Thyroid gland (tissue), 4 donors: ENCODE measurements at regions not wholly inside any gene's neighbourhood (a gene's known extent, or its start where the extent isn't known, plus 50 kb on each side); places are given as distances from the start of the nearest gene placed in this dataset.

ENCODE experiments used
- DNase-seq, 2 donors: peaks; one replicate each; pipeline ENCODE4 v3.0.0-alpha.2; 2019
- H3K27ac ChIP-seq, 3 donors: fragments of 200-600 bp; sonication (generic); 1 replicate in 2 of 3; 2 replicates in 1 of 3; pipeline ENCODE4 v1.5.1; 2016 to 2019; ENCODE audit warnings: mild to moderate bottlenecking in 1 of 3, moderate library complexity in 1 of 3
- H3K27me3 ChIP-seq: fragments of 200-600 bp; sonication (generic); one replicate; pipeline ENCODE4 v1.5.1; 2019
- H3K36me3 ChIP-seq, 2 donors: fragments of 200-600 bp; sonication (generic); one replicate each; pipeline ENCODE4 v1.5.1; 2016 to 2019
- H3K4me1 ChIP-seq, 2 donors: fragments of 200-600 bp; sonication (generic); one replicate each; pipeline ENCODE4 v1.5.1; 2017 to 2019
- H3K4me3 ChIP-seq, 3 donors: fragments of 200-600 bp; sonication (generic); replicated peaks in 1 of 3; 1 replicate in 2 of 3; 2 replicates in 1 of 3; pipeline ENCODE4 v1.5.1; 2016; ENCODE audit warnings: mild to moderate bottlenecking in 1 of 3
- H3K9me3 ChIP-seq: fragments of 200-600 bp; sonication (generic); one replicate; pipeline ENCODE4 v1.5.1; 2017
- CTCF ChIP-seq, 6 experiments: fragments of 200-600 bp in 3 of 6; fragments of 450-650 bp in 3 of 6; sonication (generic) in 3 of 6; IDR thresholded peaks; one replicate each; pipeline ENCODE4 v1.5.1; 2016 to 2019; ENCODE audit warnings: antibody characterized with exemption in 6 of 6, mild to moderate bottlenecking in 2 of 6, inconsistent platforms in 1 of 6, moderate library complexity in 1 of 6
- POLR2A ChIP-seq, 2 donors: fragments of 450-650 bp; IDR thresholded peaks; one replicate each; pipeline ENCODE4 v1.6.1; 2017; ENCODE audit warnings: antibody characterized with exemption in 2 of 2, mild to moderate bottlenecking in 2 of 2, moderate library complexity in 1 of 2
- WGBS, 2 donors: methylation state at CpG; one replicate each; pipeline ENCODE4 v1.1.5; 2017; 5-methylcytosine and 5-hydroxymethylcytosine counted together
- intact Hi-C: fragments of 100-400 bp; cut with DNase I; formaldehyde crosslinking; loops from one replicate; pipeline ENCODE4 v1.15.1; 2023

GRCh38 chr14:65153101-65153500 lies 50.8 kb upstream of the MAX start:
- 57 to 65% methylated on average over 11 of the region's 11 CpGs for WGBS, 2 donors
- intact Hi-C loops = no loop called here

GRCh38 chr14:65156568-65157366 lies 54.5 kb upstream of the MAX start:
- Histone ChIP-seq H3K4me1 (peaks cover 0 to 10% of the 10 kb centered on the region in 2 donors), H3K27me3 (no peaks in the 10 kb centered on the region), H3K9me3 (no peaks in the 10 kb centered on the region), H3K4me3 (no peak overlapping the region), H3K36me3 (no peaks in the 10 kb centered on the region), H3K27ac (peak overlapping the region; percentile 16 to 78 (median 75))
- intact Hi-C loops = no loop called here
- WGBS, 2 donors = 49 to 54% methylated on average over 14 to 15 of the region's 15 CpGs
- TF ChIP-seq CTCF (IDR thresholded peaks at IDR 0.05) (no peak), POLR2A (IDR thresholded peaks at IDR 0.05) (no peak)
- DNase-seq = peak; percentile 39 to 41

More at GRCh38 chr14:65153101-65153500, 50.8 kb upstream of the MAX start:
- no peaks in the 10 kb centered on the region for H3K27me3 ChIP-seq
- H3K9me3 ChIP-seq = no peaks in the 10 kb centered on the region
- H3K27ac ChIP-seq = no peak overlapping the region
- H3K36me3 ChIP-seq = no peaks in the 10 kb centered on the region
- no peak for TF ChIP-seq CTCF (IDR thresholded peaks at IDR 0.05)
- TF ChIP-seq POLR2A (IDR thresholded peaks at IDR 0.05) = no peak
- peak in 1 of 2 donors; percentile 36 for DNase-seq
- peaks cover 0 to 10% of the 10 kb centered on the region in 2 donors for H3K4me1 ChIP-seq
- H3K4me3 ChIP-seq = no peak overlapping the region

GRCh38 chr14:65159281-65160062 lies 57.2 kb upstream of the MAX start:
- Histone ChIP-seq H3K27ac (no peak overlapping the region), H3K9me3 (no peaks in the 10 kb centered on the region), H3K4me1 (peaks cover 0 to 10% of the 10 kb centered on the region in 2 donors), H3K27me3 (no peaks in the 10 kb centered on the region), H3K4me3 (no peak overlapping the region), H3K36me3 (no peaks in the 10 kb centered on the region)
- intact Hi-C loops = no loop called here
- 87 to 90% methylated on average over 4 of the region's 4 CpGs for WGBS, 2 donors
- DNase-seq = no peak
- TF ChIP-seq CTCF (IDR thresholded peaks at IDR 0.05) (no peak), POLR2A (IDR thresholded peaks at IDR 0.05) (no peak)

DNA sequence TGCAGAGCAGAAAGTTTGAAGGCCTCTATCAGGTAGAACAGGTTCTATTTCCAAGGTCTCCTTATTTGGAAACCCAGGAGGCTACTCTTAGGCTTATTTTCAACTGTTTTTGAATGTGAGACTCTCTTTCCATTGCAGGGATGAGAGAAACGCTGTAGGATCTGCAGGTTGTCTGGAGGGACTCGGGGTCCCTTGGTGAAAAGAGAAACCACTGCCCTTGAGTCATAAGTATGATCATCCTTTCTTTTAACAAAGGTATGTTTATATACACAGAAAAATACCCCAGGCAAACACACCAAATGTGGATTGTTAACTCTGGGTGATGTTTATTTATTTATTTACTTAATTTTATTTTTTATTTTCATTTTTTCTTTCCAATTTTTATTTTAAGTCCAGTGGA lies 57.8 kb upstream of the MAX start:
- peaks cover 0 to 10% of the 10 kb centered on the region in 2 donors for H3K4me1 ChIP-seq
- H3K9me3 ChIP-seq = no peaks in the 10 kb centered on the region
- no peak for TF ChIP-seq CTCF (IDR thresholded peaks at IDR 0.05)
- H3K4me3 ChIP-seq = no peak overlapping the region
- no peak overlapping the region for H3K27ac ChIP-seq
- WGBS, 2 donors = 81 to 91% methylated on average over 2 of the region's 2 CpGs
- intact Hi-C loops = no loop called here
- no peaks in the 10 kb centered on the region for H3K36me3 ChIP-seq
- no peak for DNase-seq
- no peaks in the 10 kb centered on the region for H3K27me3 ChIP-seq

GRCh38 chr14:65162031-65162430 lies 59.7 kb upstream of the MAX start:
- Histone ChIP-seq H3K9me3 (no peaks in the 10 kb centered on the region), H3K4me1 (peaks cover 0 to 3% of the 10 kb centered on the region in 2 donors), H3K27ac (no peak overlapping the region), H3K27me3 (no peaks in the 10 kb centered on the region), H3K36me3 (no peaks in the 10 kb centered on the region), H3K4me3 (no peak overlapping the region)
- WGBS, 2 donors = 43 to 67% methylated on average over 1 of the region's 1 CpG
- TF ChIP-seq CTCF (IDR thresholded peaks at IDR 0.05) (no peak), POLR2A (IDR thresholded peaks at IDR 0.05) (no peak)
- no peak for DNase-seq
- intact Hi-C loops = no loop called here
